ENCODE measurements at regions not wholly inside any gene's neighbourhood (a gene's known extent, or its start where the extent isn't known, plus 50 kb on each side); places are given as distances from the start of the nearest gene placed in this dataset.
"Not testable (repeated sequence)": the region's sequence is repeated elsewhere in the genome, so short reads cannot be mapped to it uniquely, and the experiment has no call there.

DNA sequence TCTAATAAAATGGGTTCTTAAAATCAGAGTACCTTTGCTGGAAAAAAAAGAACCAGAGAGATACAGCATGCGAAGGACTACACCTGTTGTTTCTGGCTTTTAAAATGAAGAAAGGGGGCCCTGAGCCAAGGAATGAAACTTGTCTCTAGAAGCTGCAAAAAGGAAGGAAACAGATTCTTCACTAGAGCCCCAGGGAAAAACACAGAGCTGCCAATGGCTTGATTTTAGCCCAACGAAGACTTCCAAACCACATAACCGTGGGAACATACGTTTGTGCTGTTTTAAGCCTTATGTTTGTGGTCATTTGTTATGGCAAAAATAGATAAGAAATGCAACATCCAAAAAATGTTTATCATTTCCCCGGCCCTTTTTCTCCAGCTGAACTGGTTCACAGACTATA lies 780.0 kb downstream of the SORCS1 start:
- no peak for DNase-seq (ENCODE audit: low spot score)

DNA sequence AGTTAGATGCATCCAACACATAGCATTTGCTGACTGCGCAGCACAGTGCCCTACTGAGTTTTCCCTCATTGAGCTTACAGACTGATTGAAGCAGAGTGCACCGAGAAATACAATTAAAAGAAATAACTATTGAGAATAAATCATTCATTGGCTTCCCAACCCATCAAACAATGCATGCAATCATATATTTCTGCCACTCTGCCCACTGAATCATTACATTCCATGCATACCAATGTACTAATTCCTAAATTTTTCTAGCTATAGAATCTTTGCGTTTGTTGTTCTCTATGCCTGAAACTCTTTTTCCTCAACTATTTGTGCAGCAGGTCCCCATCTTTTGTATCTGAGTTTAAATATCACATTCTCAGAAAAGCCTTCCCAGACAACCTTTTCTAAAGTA lies 783.8 kb downstream of the SORCS1 start:
- DNase-seq (ENCODE audit: low spot score) = no peak

DNA sequence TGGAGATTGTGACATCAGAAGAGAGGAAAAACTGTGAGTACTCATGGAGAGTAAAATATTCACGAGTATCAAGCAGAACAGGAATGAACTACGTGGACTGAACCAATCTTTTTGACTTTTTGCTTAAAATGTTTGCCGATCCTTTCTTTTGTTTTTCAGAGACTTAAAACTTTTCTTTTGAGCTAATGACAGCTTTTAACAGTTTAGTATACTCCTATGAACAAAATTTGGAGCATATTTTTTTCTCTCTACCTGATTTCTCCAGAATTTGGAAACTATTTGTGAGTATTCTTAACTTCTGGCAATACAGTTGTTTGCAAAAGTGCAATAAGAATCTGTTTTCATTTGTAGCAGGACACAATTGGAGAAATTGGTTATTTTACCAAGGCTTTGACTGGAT lies 786.3 kb downstream of the SORCS1 start:
- DNase-seq (ENCODE audit: low spot score) = no peak

DNA sequence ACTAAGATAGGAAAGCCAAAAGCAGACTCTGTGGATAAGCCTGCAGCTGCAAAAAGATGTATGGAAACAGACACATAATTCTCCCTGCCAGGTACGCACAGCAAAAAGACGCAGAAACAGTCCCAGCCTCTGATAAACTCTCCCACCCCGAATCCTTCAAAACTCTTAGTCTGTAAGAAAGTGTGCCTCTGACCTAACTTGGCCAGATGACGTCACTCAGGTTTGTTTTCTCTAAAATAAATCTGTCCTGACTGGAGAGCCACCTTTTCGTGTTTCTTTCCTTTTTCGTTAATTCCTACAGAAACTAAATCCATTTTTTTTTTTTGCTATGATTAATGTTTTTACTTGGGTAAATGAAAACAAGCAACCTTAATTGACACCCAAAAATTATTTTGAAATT lies 793.8 kb downstream of the SORCS1 start:
- no peak for DNase-seq (ENCODE audit: low spot score)

DNA sequence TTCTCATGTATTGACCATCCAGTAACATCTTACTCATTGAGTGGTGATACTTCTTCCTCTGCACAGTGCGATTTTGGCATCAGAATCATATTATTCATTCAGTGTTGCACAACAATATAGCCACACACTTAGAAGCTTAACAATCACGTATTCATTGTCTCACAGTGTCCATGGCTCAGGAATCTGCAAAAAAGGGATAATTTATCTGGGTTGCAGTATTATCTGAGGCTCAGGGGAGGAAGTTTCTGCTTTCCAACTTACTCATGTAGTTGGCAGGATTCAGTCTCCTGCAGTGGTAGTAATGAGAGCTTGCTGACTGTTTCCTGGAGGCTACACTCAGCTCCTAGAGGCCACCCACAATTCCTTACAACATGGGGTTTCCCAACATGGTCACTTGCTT lies 803.6 kb downstream of the SORCS1 start:
- DNase-seq (ENCODE audit: low spot score) = no peak

DNA sequence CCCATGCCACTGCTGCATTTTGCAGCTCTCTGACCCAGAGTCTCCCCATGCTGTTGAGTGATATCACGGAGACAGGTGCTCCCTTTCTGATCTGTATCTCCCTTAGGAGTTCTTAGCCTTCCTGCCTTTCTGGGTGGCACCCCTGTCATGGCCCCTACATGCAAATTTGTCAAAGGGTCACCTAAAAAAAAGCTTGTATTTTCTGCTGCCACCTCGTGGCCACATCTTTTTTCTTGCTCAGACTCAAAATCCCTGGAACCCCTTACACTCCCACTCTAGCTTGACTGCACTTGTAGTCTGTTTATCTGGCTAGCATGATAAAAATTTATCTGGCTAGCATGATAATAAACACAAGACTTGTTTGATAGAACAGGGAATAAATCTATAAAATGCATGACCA lies 809.1 kb downstream of the SORCS1 start:
- no peak for DNase-seq (ENCODE audit: low spot score)

DNA sequence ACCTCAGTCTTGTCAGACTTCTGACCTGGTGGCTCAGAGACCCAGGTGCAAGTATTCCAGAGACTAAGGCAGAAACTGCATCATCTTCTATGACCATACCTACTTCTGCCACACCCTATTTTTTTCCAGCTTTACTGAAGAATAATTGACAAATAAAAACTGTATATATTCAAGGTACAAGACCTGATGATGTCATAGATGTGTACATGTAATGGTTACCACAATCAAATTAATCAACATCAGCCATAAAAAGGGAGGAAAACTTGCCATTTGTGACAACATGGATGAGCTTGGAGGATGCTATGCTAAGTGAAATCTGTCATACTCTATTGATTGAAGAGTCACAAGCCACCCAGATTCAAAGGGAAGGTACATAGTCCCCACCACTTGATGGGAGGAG lies 815.6 kb downstream of the SORCS1 start:
- DNase-seq (ENCODE audit: low spot score) = no peak

DNA sequence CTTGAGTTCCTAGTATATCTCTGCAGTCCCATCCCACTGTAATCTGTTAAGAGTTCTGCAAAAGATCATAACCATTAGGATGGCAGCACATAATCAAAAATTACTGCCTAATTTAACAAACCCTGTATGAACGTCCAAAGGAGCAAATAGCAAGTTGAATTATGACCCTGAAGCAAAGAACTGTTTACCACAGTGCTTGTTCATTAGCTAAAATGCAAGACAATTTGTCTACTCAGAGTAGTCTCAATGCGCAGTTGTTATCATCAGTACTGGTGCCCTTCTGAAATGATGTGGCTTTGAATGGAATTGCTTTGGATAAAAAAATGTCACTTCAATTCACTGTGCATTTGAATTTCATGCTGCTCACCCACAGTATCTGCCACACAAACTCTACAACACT lies 817.0 kb downstream of the SORCS1 start:
- DNase-seq (ENCODE audit: low spot score) = no peak

DNA sequence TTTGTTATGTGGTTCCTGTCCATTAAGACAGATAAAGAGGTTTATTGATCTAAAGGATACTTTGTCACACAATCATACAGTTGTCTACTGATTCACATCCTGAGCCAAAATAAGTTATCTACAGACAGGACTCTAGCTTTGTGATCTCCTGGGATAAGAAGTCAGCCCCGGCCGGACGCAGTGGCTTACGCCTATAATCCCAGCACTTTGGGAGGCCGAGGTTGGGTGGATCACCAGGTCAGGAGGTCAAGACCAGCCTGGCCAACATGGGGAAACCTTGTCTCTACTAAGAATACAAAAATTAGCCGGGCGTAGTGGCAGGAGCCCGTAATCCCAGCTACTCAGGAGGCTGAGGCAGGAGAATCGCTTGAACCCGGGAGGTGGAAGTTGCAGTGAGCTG lies 821.0 kb downstream of the SORCS1 start:
- not testable (repeated sequence) for DNase-seq (ENCODE audit: low spot score)

DNA sequence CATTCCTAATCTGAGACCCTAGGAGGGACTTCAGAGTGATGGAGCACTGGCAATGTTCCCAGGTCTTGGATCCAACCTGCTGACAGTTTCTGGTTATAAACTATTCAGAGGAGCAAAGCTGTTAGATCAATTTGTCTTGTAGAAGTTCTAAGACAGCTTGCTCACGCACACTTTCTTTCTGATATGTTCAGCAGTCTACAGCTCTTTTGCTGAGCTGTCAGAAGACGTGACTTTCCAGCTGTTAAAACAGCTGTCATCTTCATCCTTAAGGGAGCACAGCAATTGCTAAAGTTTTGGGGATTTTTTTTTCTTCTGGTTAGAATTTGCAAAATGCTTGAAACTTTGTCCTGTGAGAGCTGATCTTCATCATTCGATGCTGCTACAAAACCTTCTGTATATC lies 823.1 kb downstream of the SORCS1 start:
- no peak for DNase-seq (ENCODE audit: low spot score)

DNA sequence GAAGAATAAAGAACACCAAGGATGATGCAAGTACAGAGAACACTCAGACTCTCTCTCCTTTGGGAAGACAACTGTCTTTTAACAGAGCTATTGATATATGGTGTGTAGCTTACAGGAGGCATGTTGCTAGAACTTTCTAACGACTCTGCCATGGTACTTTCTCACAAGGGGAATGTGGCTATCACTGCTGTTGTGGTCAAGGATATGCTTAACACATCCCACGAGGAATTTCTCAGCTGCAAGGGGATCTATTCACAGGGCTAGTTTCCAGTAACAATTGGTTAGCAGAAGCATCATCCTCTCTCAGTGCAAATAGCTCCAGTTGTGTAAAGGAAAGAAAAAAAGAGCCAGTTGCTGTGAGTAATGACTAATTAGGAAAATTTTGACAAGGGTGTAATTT lies 826.0 kb downstream of the SORCS1 start:
- no peak for DNase-seq (ENCODE audit: low spot score)

DNA sequence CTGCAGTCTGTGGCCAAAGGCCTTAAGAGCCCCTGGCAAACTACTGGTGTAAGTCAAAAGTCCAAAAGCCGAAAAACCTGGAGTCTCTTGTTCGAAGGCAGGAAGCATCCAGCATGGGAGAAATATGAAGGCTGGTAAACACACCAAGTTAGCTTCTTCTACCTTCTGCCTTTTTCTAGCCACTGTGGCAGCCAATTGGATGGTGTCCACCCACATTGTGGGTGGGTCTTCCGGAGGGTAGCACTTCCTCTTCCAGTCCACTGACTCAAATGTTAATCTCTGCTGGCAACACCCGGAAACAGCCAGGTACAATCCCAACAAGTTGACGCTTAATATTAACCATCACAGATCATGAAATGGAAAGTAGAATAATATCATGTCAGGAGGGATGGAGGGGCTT lies 827.6 kb downstream of the SORCS1 start:
- DNase-seq (ENCODE audit: low spot score) = no peak

DNA sequence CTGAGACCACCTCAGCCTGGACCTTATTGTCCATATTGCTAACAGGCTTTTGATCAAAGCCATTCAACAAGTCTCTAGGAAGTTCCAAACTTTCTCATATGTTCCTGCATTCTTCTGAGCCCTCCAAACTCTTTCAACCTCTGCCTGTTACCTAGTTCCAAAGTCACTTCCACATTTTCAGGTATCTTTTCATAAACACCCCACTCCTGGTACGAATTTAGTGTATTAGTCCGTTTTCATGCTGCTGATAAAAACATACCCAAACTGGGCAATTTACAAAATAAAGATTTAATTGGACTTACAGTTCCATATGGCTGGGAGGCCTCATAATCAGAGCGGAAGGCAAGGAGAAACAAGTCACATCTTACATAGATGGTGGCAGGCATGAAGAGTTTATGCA lies 836.8 kb downstream of the SORCS1 start:
- no peak for DNase-seq (ENCODE audit: low spot score)

DNA sequence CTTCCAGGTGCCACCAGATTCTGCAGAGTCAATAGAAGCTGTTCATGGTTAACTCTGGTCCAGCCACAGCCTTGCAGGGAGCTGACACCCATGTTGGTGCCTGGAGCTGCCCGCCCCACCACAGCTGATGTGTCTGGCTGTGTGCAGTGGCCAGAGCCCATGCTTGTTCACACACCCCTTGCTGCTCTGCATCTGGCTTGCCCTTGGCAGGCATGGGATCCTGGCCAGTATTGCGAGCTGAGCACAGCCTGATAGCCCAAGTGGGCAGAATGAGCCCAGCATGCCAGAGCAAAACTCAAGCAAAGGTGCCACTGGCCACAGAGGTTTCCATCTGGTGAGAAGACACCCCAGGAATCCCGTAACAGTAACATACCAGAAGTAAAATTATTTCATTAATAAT lies 843.6 kb downstream of the SORCS1 start:
- no peak for DNase-seq (ENCODE audit: low spot score)

DNA sequence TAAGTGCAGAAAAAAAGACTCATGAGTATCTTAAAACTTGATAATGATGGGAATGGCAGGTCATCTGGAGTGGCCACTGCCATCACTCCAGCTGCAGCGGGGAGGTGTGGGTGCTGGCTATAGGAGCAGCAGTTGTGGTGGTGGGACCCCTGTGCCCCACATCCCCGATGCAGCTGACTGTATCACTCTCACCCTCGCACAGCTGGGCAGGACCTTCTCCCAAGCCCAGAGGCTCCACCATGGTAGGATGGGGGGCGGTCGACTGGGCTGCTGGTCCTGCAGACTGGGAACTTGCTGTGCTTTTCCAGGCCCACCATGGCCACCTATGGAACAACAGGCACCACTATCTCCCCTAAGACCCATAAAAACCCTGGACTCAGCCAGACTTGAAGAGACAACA lies 844.4 kb downstream of the SORCS1 start:
- DNase-seq (ENCODE audit: low spot score) = no peak

DNA sequence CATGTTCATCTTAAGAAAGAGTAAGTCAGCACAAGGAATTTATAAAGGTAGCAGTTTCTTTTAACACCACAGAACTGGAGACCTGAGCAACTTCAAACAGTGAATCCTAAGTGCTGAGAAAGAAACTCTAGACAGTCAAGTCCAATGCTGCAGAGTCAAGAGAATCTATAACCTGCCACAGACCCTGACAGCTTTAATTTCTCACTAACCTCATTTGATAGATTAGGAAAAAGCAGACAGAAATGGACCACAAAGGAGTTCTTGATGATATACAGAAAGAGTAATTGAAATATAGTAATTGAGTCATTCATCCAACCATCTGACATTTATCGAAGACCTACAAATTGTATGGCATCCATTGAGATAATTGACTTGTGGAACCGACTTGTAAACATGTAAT lies 847.0 kb downstream of the SORCS1 start:
- no peak for DNase-seq (ENCODE audit: low spot score)

DNA sequence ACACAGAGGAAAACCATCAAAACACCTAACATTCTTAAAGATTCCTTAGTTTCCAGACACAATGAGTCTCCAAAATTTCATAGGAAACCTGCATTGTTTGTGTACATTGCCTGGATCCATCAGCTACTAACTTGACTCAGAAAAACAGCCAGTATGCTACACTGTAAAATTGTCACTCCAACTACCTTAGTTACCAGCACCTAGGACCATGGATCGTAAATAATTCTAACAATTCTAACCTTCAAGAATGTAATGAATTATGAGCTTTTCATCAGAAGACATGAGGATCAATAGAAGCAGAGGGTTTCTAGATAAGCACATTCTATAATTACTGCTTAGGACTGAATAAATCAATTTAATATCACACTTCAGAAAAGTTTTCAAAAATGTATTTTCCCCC lies 851.5 kb downstream of the SORCS1 start:
- no peak for DNase-seq (ENCODE audit: low spot score)

DNA sequence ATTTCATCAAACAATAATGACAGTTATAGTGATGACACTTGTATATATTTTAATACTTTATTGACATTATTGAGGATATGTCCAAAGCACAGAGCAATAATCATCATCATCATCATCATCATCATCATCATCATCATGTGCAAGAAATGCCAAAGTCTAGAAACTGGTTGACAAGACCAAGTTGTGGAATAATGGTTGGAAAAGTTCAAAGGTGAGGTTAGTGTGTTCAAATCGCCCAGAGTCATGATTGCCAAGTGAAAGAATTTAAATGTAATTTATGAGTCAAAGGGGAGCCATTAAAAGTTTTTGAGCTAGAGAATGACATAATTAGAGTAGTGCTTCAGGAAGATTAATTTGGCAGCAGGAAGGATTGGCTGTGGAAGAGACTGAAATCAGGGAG lies 852.4 kb downstream of the SORCS1 start:
- DNase-seq (ENCODE audit: low spot score) = no peak

DNA sequence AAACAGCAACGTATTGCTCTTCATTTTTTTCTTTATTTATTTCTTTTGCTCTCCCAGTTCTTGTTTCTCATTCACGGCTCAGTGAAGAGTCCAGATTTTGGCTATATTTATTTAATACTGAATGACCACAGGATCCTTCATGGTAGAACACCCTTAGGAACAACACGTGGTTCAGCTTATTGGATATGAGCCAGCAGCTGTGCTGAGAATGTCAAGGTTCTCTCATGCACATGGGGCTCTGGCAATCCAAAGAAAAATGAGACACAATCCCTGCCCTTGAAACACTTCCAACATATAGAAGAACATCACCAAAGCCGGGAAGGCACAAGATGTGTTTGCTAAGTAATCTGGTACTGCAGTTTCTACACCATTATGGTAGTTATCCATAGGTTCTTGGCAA lies 852.9 kb downstream of the SORCS1 start:
- DNase-seq (ENCODE audit: low spot score) = no peak

DNA sequence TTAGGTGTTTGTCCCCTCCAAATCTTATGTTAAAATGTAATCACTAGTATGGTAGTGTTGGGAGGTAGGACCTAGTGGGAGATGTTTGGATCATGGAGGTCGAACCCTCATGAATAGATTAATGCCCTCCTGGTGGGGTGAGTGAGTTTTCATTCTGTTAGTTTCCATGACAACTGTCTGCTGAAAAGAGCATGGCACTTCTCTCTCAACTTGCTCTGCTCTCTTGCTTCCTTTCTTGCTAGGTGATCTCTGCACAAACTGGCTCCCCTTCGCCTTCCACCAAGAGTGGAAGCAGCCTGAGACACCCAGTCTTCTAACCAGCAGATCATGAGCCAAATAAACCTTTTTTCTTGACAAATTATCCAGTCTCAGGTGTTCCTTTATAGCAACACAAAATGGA lies 853.9 kb downstream of the SORCS1 start:
- DNase-seq (ENCODE audit: low spot score) = no peak

DNA sequence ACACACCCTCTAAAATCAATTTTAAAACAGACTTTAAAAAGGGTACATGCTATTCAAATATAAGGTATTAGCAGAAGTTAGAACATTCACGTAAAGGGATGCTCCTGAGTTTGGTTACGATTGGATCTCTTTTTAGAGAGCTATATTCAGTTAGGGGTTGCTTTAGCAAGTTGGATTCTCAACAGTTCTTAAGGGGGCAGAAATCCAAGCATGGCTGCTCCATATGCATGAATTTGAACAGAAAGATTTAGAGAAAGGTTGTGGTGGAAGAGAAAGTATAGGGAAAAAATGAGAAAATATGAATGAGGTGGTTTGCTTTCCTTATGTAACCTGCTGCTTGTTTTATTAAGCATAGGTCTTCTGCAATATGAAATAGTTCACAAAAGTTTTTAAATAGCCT lies 855.1 kb downstream of the SORCS1 start:
- DNase-seq (ENCODE audit: low spot score) = no peak

DNA sequence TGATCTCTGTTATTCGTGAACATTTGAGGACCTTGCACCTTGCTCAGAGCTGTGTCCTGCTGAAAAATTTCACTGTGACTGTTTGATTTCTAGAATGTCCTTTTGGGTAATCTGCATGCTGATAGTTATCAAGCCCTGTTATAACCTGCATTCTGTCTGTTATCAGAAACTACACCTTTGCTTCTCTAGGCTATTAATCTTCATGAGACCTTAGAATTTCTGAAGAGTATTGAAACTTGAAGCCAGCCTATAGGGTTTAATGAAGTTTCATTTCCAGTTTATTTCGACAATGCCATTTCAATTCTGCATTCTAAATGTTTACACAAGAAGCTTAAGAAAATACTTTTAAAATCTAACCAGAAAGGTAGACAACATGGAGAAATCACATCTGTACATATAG lies 856.2 kb downstream of the SORCS1 start:
- DNase-seq (ENCODE audit: low spot score) = no peak

DNA sequence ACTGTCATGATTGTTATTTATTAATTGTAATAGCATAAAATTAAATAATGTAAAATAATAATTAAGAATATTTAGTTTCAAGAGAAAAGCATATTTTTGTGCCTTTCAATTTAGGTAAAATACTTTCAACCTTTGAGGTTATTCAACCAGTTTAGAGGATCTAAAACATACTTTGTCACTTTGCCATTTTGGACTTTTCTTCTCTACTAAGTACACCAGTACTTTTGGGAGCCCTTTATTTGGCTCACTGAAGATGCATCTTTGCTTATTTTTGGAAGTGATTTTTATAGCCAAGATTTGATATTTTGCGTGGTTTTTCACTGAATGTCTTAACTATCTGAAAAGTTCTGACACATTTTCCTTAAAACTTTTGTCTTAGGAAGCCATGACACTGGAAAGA lies 860.5 kb downstream of the SORCS1 start:
- no peak for DNase-seq (ENCODE audit: low spot score)

DNA sequence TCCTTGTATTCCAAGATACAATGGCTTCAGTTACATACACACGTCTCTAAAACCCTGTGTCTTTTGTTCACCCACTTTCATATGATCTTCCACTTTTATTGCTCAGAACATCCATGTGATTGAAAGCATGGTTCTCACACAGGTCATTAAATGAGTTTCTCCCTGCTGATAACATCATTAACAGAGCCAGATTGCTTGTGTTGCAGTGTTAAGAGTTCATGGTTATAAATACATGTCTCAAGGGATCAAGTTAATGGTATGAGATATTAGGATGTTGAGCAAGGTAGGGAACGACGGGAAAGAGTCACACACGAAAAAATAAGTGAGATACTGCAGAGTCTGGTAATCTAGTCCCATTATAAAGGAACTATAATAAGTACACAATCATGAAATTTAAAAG lies 861.5 kb downstream of the SORCS1 start:
- no peak for DNase-seq (ENCODE audit: low spot score)

DNA sequence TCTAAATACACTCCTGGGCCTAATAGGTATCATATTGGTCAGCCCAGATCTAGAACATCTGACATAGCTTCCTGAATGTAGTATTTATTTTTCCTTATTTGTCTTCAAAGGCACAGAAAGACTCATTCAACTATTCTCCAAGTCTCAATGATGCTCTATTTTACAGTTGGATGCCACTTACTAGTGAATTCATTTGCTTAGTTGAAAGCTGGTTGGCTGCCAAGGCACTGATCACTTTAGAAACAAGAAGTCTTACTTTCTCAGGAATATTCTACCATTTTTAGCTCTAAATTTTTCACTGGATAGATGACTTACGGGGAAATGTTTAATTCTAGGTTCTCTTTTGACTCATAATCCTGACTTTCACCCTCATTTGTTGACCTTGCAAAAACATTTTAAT lies 863.4 kb downstream of the SORCS1 start:
- no peak for DNase-seq (ENCODE audit: low spot score)
